Stromal cell of bone marrow (primary cell): ENCODE measurements at regions not wholly inside any gene's neighbourhood (a gene's known extent, or its start where the extent isn't known, plus 50 kb on each side); places are given as distances from the start of the nearest gene placed in this dataset.
A peak's percentile ranks its signal among the peaks of the same experiment; 100 is the strongest.

Experiments used
- DNase-seq: peaks from one replicate; pipeline ENCODE4 v3.0.0-alpha.2; 2012; ENCODE audit warnings: low read depth

- no peak for DNase-seq
Observed at GRCh38 chr2:207289295-207290018, 123.7 kb upstream of the KLF7 start.

GRCh38 chr2:207290833-207291624 lies 125.3 kb upstream of the KLF7 start:
- no peak for DNase-seq

GRCh38 chr2:207291625-207292252 lies 126.0 kb upstream of the KLF7 start:
- DNase-seq: no peak

- DNase-seq: no peak
Observed at GRCh38 chr2:207296265-207296948, 130.7 kb upstream of the KLF7 start.

- DNase-seq: no peak
Observed at GRCh38 chr2:207300817-207301216, 135.1 kb upstream of the KLF7 start.

- DNase-seq: no peak
Observed at GRCh38 chr2:207304761-207305160, 139.0 kb upstream of the KLF7 start.

GRCh38 chr2:207308519-207309224 lies 142.9 kb upstream of the KLF7 start:
- no peak for DNase-seq

- peak; percentile 95 for DNase-seq
Observed at GRCh38 chr2:207311316-207312005, 145.7 kb upstream of the KLF7 start.

GRCh38 chr2:207312006-207312356 lies 146.2 kb upstream of the KLF7 start:
- DNase-seq: no peak

- DNase-seq: no peak
Observed at GRCh38 chr2:207313947-207314346, 148.2 kb upstream of the KLF7 start.

GRCh38 chr2:207315131-207315530 lies 149.4 kb upstream of the KLF7 start:
- DNase-seq: no peak

- DNase-seq: no peak
Observed at GRCh38 chr2:207316484-207316883, 150.7 kb upstream of the KLF7 start.

GRCh38 chr2:207316906-207317305 lies 151.2 kb upstream of the KLF7 start:
- no peak for DNase-seq

GRCh38 chr2:207317378-207317984 lies 151.7 kb upstream of the KLF7 start:
- peak; percentile 58 for DNase-seq

- no peak for DNase-seq
Observed at GRCh38 chr2:207318181-207318628, 152.5 kb upstream of the KLF7 start.

- no peak for DNase-seq
Observed at GRCh38 chr2:207319316-207319715, 153.6 kb upstream of the KLF7 start.

- no peak for DNase-seq
Observed at GRCh38 chr2:207320381-207321159, 154.8 kb upstream of the KLF7 start.

GRCh38 chr2:207321514-207321913 lies 155.8 kb upstream of the KLF7 start:
- no peak for DNase-seq

- DNase-seq: no peak
Observed at GRCh38 chr2:207324001-207324400, 158.3 kb upstream of the KLF7 start.

- no peak for DNase-seq
Observed at GRCh38 chr2:207327513-207327912, 161.8 kb upstream of the KLF7 start.
